Amygdala (tissue), 56 donors: ENCODE measurements at regions not wholly inside any gene's neighbourhood (a gene's known extent, or its start where the extent isn't known, plus 50 kb on each side); places are given as distances from the start of the nearest gene placed in this dataset.

Experiments
- DNase-seq, 56 donors: peaks; one replicate each; lab custom pipeline; 2025; lab: John Stamatoyannopoulos, UW

DNA sequence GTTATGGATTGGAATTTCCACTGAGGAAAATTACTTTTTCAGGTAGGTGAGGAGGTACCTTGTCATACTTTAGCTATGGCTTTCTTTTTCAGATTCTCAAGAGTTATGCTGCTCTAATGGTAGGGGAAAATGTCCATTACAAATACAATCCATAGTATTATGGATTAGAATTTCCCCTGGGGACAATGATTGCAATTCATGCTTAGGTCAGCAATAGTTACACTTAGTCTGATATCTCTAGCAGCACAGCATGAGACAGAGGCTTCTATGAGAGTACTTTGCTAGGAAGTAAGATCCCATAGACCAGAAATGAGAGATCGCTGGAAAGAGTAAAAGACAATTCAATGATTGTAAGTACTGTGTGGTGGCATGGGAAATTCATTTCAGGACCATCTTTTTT lies 949.5 kb upstream of the CDH8 start:
- no peak for DNase-seq

DNA sequence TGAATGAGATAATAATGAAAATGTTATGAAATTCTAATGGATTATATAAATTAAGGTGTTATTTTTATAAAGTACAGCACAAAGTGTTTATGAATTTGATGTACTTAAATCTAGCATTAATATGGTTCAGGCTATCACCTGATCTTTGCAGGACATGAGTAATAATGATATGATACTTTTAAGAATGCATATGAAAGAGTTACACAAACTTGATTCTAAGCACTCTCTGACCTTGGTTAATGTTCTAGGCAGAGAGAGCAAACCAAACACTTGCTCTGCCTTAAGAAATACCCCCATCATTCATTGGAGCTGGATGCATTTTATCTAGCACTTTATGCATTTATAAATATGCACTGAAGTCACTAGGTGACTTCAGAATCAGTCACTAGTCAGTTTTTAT lies 942.2 kb upstream of the CDH8 start:
- DNase-seq = no peak

DNA sequence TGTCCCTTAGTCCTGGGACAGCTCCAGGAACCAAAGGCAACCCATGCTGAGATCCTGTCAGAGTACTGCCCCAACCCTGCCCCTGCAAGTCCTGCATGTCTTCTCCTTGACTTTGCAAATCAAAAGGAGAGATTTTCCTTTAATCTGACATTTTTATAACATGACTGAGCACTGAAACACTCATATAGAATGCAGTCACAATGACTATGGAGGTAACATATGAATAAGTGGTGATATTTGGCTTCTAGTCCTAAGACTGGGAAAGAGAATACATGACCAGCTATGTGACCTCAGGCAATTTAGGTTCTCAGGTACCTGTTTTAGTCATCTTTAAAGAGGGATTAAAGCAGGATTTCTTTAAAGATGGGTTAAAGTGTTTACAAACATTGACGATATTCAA lies 941.6 kb upstream of the CDH8 start:
- DNase-seq = no peak

DNA sequence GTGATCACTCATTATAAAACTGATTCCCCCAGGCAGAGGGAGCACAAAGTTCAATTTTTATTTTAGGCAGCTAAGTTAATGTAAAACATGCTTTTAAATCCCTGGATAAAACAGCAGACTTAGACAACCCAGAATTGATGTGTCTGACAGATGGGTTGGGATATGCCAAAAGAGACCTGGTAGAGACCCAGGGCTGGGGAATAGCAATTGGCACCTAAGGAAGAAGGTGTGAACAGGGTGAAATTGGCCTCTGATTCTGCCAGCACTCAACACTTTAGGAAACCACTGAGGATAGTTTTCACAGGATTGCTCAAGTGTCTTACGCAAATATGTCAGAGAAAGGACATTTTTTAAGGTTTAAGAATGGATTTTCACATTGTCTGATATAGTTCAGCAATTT lies 938.2 kb upstream of the CDH8 start:
- DNase-seq = no peak

DNA sequence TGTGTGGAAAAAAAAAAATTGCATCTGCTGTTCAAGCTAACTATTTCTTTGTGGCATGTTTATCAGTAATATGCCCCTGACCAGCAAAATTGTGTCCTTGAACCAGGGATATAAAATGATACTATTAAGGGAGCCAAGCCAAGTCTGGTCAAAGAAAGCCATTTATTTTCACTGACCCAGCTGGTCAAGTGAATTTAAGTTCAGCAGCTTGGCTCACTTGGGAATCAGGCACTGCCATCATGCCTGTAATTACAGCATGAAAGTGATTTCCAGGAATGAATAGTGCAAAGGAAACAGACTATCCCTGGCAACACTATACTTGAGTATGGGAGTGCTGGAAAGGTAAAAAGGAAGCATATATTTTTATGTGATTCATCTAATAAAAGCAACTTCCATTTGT lies 934.6 kb upstream of the CDH8 start:
- no peak for DNase-seq

DNA sequence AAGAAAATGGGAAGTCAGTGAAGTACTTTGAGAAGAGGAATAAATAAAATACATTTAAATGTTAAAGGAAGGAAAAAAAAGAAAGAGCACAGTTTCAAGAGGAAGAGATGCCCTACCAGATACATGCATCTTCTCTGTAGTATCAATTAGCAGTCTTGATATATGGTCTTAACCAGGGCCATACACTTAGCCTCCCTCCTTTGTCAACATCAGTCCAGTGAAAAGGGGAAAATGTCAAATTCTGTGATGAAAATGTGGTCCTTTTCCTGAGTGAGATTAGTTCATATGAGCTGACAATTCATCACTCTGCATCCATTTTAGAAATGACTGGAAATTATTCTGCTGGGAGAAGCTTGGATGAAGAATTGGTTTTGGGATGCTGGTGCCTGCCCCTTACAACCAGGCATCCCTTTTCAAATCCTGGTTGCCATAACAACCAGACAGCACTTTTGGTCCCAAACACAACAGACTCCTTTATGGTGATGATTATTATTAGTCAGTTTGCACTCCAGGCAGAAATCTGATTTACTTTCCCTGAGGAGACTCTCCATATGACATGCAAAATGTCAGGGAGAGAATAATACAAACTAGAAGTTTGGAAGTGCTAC lies 933.6 kb upstream of the CDH8 start:
- DNase-seq = no peak

DNA sequence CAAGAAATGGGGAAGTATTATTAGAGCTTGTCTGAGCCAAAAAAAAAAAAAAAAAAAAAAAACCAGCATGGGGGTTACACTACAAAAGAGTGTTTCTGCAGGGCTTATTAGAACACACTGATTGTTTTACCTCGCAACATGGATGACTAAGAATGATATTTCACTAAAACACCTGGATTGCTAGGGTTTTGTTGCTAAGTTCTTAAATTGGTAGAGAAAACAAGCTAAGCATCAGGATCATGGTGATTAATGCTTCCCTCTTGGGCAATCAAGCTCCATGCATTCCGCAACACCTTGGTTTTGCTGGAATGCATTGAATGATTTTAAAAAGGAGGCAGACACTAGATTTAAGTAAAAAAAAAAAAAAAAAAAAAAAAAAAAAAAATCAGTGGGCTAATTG lies 931.4 kb upstream of the CDH8 start:
- no peak for DNase-seq

DNA sequence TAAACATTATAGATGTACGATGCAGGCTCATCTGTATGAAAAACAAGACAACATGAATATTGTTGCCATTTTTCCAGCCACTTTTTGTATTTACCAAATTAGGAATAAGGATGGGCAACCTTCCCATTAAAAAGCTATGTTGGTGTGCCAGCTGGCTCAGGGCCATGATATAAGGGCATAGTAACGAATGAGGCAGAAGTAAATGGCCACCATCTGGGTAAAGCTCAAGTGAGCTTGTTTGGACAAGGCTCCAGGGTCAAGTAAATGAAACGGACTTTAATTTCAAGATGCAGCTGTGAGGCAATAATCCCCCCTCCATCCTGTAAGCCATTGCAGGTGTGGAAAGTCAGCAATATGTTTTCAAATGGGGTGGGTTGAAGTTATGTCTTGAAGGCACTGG lies 930.9 kb upstream of the CDH8 start:
- no peak for DNase-seq

DNA sequence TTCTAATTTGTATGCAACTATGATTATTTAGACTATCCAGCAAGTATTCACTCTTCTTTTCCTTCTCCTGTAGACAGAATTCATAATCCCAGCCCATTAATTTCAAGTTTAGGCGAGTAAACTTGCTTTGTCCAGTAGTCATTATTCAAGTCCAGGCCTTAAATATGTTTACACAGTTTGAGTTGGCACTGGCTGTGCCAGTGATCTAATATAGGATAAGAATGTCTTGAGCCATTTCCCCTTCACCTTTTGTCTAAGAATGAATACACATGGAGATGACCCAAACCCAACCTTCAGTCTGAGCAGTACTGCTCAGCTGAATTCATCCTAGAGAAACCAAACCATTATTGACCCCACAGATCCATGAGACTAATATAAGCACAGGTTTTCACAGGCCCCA lies 930.4 kb upstream of the CDH8 start:
- no peak for DNase-seq

DNA sequence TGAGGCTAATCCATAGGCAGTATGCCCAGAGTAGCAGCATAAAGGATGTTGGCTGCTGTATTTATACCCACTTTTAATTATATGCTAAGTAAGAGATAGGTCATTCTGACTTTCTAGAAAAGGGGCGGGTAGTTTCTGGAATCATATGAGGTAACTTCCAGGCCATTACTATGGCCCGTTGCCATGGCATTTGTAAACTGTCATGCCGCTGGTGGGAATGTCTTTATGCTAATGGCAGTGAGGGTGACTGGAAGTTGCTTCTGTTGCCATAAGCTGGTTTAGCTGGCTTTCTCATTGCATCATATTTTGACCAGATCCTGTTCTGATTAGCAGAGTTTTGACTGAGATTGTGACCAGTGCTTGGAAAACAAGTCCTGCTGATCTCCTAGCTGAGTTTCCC lies 929.6 kb upstream of the CDH8 start:
- no peak for DNase-seq

DNA sequence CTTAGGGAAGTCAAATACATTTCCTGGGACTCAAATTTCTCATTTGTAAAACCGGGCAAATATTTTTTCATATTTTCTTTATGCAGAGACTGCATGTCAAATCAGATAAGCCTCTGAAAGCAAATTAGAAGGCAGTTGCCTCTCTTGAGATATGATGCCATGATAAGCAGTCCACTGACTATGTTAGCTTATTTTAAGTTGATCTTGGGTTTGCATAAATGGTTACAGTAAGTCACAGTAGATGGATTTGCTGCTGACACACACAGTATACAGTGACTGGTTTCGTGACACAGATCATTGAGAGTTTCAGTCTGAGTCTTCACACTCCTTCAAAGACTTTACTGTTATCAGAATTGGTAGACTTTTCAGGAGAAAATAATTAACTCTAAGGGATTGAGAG lies 927.6 kb upstream of the CDH8 start:
- no peak for DNase-seq

DNA sequence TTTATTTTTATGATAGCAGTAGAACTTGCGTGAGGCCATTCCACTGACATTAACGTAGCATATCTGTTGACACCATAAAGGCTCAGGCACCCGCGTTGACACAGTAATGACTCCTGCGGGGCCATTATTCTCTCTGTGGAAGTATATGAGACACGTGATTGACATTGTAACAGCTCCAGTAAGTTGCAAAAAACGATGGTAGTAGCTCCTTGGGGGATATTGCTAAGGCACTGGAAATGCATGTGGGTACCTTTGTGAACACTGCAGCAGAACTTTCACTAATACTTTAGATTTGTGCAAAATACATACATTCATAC lies 918.8 kb upstream of the CDH8 start:
- DNase-seq = no peak

DNA sequence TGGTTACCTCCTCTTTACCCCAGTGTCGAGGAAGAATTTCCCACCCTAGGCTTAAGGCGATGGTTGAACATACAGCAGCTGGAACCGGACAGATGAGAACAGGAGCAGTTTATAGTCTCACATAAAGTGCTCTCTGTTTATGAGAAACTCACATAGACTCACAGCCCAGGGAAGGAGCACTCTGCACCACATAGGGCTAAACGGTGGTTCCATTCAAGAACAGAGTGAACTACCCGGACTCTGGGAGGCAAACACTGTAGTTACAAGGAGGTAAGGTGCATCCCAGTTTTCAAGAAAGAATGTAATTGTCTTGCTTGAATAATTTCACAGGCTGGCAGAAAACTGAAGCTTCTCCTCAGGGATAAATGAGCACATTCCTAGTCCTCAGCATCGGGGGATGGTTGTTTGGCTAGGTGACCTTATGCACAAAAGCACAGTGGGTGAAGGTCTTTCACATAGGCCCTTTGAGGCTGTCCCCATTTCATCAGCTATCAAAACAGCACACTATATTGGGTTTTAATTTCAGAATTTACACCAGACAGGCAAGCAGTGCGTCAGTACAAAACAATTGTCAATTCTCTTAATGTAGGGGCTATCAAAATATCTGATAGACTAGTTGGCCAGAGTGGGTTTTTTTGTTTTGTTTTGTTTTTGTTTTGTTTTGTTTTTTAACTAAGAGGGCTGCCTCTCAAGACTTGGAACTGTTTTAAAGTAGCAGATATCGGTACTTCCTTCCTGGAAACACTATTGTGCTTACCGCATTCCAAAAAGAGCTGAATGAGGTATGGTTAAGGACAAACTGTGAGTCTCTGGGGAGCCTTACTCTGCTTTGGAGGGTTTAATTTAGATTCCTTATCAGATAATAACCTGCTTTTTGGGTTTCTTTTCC lies 918.1 kb upstream of the CDH8 start:
- no peak for DNase-seq

DNA sequence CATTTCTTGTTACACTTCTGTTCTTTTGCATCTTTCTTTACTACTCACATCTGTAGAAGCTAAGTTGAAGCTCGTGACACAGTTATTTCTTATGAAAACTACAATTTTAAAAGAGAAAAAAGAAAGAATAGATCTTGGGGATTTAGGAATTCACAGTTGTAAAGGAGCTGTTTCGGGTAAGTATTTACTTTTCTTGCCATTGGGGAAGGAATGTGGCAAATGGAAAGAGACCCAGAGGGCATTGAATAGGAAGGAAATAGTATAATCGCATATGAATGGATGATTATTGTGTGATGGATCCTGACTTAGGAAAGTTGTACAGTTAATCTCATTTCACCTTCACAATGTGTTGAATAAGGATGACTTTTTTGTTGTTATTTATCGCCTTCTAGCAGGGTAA lies 914.1 kb upstream of the CDH8 start:
- no peak for DNase-seq

DNA sequence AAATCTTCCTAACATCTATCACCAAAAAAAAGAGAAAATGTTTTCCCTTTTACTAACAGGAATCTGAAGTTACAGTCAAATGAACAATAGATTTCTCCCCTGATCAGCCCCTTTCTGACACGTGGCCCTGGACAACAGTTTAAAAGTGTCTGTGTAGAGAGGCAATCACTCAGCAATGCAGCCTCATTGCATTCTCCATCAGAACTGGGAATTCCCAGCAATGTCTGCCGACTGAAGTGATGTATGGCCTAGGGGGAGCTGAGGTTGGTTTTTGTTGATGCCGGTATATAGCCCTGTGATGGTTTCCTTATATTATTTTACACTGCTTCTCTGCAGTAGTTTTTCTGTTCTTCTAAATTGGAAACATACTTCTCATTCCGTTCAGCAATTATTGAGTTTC lies 904.3 kb upstream of the CDH8 start:
- no peak for DNase-seq

DNA sequence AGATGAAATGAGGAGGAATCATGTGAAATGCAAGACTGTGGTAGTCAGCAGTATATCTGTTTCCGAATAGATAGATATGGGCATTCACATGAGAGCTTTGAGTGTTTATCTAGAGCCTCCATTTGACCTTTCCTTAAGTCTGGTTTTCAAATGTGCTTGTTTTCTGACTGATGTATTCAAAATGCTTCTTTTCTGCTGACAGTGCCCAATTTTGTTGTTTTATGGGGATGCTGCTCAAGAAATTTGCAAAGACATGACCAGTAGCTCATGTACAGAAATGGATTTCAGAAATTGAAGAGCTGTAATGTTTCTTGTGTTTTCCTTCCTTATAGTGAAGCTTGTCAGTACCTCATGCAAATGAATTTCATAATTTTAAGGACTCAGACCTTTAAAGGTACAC lies 903.4 kb upstream of the CDH8 start:
- no peak for DNase-seq

DNA sequence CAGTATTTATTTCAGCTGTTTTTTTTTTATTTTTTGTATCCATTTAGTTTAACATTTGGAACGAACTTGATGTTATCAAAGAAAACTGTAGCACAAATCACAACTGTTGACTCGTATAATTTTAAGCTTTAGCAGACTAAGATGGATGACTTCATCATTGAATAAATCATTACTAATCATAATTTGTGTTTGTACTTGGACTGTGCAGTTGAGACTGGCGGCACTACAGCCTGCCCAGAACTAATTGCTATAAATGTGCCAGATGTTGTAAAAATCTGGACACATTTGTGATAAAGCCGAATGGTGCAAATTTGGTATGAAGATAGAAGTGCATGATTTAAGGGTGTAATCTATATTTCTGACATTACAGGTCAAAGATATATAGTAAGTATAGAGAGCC lies 897.7 kb upstream of the CDH8 start:
- no peak for DNase-seq

DNA sequence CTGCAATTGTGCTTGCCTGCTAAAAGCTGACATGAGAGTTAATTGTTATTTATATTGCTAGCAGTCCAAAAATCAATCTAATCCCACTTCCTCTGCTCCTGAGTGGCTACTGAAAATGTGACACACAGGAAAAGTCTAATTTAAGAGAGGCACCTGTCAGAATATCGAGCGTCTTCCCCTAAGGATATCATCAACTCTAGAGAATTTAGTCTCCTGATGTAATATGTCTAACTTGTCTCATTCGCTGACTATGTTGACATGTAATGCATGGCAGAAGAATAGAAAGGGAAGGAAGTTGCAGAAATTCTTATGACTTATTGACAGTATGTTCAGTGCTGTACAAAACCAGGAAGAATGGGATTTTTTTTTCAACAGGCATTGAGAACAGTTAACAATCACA lies 893.4 kb upstream of the CDH8 start:
- no peak for DNase-seq

DNA sequence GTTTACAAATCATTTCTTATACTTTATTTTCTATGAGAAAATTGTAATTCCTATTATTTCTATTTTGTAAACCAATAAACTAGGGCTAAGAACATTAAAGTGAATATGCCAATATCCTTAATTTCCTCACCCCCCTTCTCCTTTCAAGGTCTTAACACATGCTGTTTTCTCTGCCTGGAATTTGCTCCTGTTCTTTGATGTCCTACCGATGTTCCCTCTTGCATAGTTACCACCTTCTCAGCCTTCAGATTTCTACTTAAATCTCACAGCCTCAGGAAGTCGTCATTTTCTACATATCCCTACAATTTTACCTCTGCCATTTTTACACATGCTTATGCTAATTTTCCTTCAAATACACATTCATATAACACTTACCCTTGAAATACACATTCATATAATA lies 890.9 kb upstream of the CDH8 start:
- no peak for DNase-seq

DNA sequence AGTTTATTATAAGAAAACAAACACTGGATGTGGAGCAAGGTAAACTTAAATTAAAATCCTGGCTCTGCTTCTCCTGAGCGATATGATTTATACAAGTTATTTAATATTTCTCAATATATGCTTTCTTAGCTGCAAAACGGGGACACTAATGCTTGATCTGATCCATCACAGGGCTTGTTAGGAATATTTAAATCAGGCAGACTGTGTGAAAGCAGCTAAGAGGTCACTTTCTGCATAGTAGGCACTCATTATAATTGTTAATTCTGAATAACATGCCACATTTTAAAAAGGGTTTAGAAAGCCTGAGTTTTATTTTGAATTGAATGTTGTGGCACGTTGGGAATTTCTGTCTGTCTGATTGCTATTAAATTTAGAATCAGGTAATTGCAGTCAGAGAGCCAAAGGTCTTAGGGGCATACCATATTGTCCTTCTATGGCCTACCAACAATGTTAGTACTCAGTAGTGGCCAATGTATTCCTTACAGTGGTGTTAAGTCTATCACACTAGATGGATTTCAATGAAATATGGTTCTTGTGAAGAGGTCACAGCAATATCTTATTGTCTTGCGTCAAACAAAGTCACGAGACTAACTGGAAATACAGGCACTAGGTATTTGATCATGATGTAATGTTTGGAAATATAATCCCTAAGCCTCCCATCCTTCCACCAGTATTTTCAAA lies 890.0 kb upstream of the CDH8 start:
- no peak for DNase-seq

DNA sequence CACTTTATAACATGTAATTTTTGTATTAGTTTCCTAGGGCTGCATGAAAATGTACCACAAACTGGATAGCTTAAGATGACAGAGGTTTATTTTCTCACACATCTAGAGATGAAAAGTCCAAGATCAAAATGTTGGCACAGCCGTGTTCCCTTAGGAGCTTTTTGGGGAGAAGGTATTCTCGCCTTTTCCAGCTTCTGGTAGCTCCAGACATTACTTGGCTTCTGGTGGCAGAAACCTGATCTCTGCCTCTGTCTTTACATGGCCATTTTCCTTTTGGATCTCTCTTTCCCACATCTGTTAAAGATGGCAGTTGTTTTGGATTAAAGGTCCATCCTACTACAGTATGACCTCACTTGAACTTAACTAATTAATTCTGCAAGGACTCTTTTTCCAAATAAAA lies 885.7 kb upstream of the CDH8 start:
- no peak for DNase-seq

DNA sequence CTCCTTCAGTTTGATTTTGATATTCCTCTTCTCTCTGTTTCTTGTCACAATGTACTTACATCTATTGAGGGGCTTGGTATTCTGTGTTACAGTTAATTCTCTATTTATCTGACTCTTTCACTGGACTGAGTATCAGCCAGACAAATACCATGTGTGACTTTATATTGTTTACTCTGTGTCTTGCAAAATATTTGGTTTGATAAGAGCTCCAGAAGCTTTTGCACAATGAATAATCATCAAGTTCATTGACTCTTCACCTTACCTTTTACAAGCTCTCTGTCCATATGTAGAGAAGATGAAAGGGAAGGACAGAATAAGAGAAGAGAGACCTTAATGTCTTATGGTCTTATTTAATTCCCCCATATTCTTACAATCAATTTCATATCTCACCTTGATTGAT lies 877.7 kb upstream of the CDH8 start:
- no peak for DNase-seq
